Neural progenitor cell (in vitro differentiated cells): ENCODE measurements at regions not wholly inside any gene's neighbourhood (a gene's known extent, or its start where the extent isn't known, plus 50 kb on each side); places are given as distances from the start of the nearest gene placed in this dataset.
A peak's percentile ranks its signal among the peaks of the same experiment; 100 is the strongest.

Source experiments
- DNase-seq: peaks from one replicate; pipeline ENCODE4 v3.0.0-alpha.2; 2016; ENCODE audit warnings: low spot score
- H2AFZ ChIP-seq: fragments of 200-600 bp; sonication (generic); replicated peaks from 2 replicates; pipeline ENCODE4 v1.6.1; 2016; ENCODE audit warnings: antibody characterized with exemption
- H3F3A ChIP-seq: fragments of 200-600 bp; sonication (generic); 2 replicates; pipeline ENCODE4 v1.6.1; 2016; ENCODE audit warnings: antibody characterized with exemption, low read depth
- H3K27ac ChIP-seq: fragments of 200-600 bp; sonication (generic); 2 replicates; pipeline ENCODE4 v1.5.1; 2016; ENCODE audit warnings: mild to moderate bottlenecking
- H3K27me3 ChIP-seq: fragments of 200-600 bp; sonication (generic); 2 replicates; pipeline ENCODE4 v1.6.1; 2016; ENCODE audit warnings: mild to moderate bottlenecking, moderate library complexity
- H3K36me3 ChIP-seq: fragments of 200-600 bp; sonication (generic); 2 replicates; pipeline ENCODE4 v1.5.1; 2016
- H3K4me1 ChIP-seq: fragments of 200-600 bp; sonication (generic); 2 replicates; pipeline ENCODE4 v1.6.1; 2016; ENCODE audit warnings: mixed run types
- H3K4me2 ChIP-seq: fragments of 200-600 bp; sonication (generic); 2 replicates; pipeline ENCODE4 v1.6.1; 2016
- H3K4me3 ChIP-seq: fragments of 200-600 bp; sonication (generic); 2 replicates; pipeline ENCODE4 v1.5.1; 2016
- H3K79me2 ChIP-seq: fragments of 200-600 bp; sonication (generic); 2 replicates; pipeline ENCODE4 v1.6.1; 2016; ENCODE audit warnings: low read depth
- H3K9ac ChIP-seq: fragments of 200-600 bp; sonication (generic); 2 replicates; pipeline ENCODE4 v1.6.1; 2016
- H3K9me3 ChIP-seq: fragments of 200-600 bp; sonication (generic); 2 replicates; pipeline ENCODE4 v1.5.1; 2016; ENCODE audit warnings: low read depth
- H4K20me1 ChIP-seq: fragments of 200-600 bp; sonication (generic); 2 replicates; pipeline ENCODE4 v1.6.1; 2016; ENCODE audit warnings: low read depth
- H3K27ac Mint-ChIP-seq: 3 replicates; pipeline ENCODE4 v1.8.0; 2021; ENCODE audit warnings: mixed read lengths
- H3K27me3 Mint-ChIP-seq: 2 replicates; pipeline ENCODE4 v1.8.0; 2022; ENCODE audit warnings: low read depth, mild to moderate bottlenecking, inconsistent platforms, moderate library complexity, mixed read lengths; ENCODE audit not compliant: insufficient read depth
- H3K36me3 Mint-ChIP-seq: 3 replicates; pipeline ENCODE4 v1.8.0; 2021; ENCODE audit warnings: mixed read lengths
- H3K4me1 Mint-ChIP-seq: 3 replicates; pipeline ENCODE4 v1.8.0; 2021; ENCODE audit warnings: mixed read lengths
- H3K4me3 Mint-ChIP-seq: 3 replicates; pipeline ENCODE4 v1.8.0; 2021; ENCODE audit warnings: mild to moderate bottlenecking, moderate library complexity, mixed read lengths
- H3K9me3 Mint-ChIP-seq: 3 replicates; pipeline ENCODE4 v1.8.0; 2020; ENCODE audit warnings: mixed read lengths
- EZH2 ChIP-seq: fragments of 200-600 bp; sonication (generic); IDR thresholded peaks from 2 replicates; pipeline ENCODE4 v1.6.1; 2017; ENCODE audit warnings: antibody characterized with exemption, mild to moderate bottlenecking, moderate library complexity
- EZH2phosphoT487 ChIP-seq: fragments of 200-600 bp; sonication (generic); IDR thresholded peaks from 2 replicates; pipeline ENCODE4 v1.6.1; 2017; ENCODE audit warnings: antibody characterized with exemption
- TF ChIP-seq, protein P1 (sequence below): fragments of 200-600 bp; sonication (generic); IDR thresholded peaks from 2 replicates; pipeline ENCODE4 v1.5.1; 2017; ENCODE audit warnings: antibody characterized with exemption, mild to moderate bottlenecking

GRCh38 chr9:115627511-115627910 is 509.6 kb upstream of the TNC start:
- no peaks in the 10 kb centered on the region for H3K79me2 ChIP-seq
- peaks cover 3% of the 10 kb centered on the region for H3K9me3 Mint-ChIP-seq
- H3K9me3 ChIP-seq: peaks cover under 1% of the 10 kb centered on the region
- H3K27me3 Mint-ChIP-seq: peaks cover 4% of the 10 kb centered on the region
- no peak overlapping the region for H3K4me3 Mint-ChIP-seq
- peak; percentile 45 for TF ChIP-seq EZH2phosphoT487
- TF ChIP-seq, protein P1, sequence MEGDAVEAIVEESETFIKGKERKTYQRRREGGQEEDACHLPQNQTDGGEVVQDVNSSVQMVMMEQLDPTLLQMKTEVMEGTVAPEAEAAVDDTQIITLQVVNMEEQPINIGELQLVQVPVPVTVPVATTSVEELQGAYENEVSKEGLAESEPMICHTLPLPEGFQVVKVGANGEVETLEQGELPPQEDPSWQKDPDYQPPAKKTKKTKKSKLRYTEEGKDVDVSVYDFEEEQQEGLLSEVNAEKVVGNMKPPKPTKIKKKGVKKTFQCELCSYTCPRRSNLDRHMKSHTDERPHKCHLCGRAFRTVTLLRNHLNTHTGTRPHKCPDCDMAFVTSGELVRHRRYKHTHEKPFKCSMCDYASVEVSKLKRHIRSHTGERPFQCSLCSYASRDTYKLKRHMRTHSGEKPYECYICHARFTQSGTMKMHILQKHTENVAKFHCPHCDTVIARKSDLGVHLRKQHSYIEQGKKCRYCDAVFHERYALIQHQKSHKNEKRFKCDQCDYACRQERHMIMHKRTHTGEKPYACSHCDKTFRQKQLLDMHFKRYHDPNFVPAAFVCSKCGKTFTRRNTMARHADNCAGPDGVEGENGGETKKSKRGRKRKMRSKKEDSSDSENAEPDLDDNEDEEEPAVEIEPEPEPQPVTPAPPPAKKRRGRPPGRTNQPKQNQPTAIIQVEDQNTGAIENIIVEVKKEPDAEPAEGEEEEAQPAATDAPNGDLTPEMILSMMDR: no peak
- H3K9ac ChIP-seq: no peak overlapping the region
- no peak overlapping the region for H2AFZ ChIP-seq
- DNase-seq: peak; percentile 95
- H3F3A ChIP-seq: peaks cover 40% of the 10 kb centered on the region
- peaks cover 30% of the 10 kb centered on the region for H3K4me1 Mint-ChIP-seq
- H3K27me3 ChIP-seq: no peaks in the 10 kb centered on the region
- peaks cover 46% of the 10 kb centered on the region for H3K4me1 ChIP-seq
- H3K36me3 Mint-ChIP-seq: no peaks in the 10 kb centered on the region
- no peaks in the 10 kb centered on the region for H3K36me3 ChIP-seq
- H3K27ac ChIP-seq: peak overlapping the region; percentile 60
- no peaks in the 10 kb centered on the region for H4K20me1 ChIP-seq
- no peak overlapping the region for H3K4me3 ChIP-seq
- H3K27ac Mint-ChIP-seq: no peak overlapping the region
- peak overlapping the region; percentile 51 for H3K4me2 ChIP-seq

DNA sequence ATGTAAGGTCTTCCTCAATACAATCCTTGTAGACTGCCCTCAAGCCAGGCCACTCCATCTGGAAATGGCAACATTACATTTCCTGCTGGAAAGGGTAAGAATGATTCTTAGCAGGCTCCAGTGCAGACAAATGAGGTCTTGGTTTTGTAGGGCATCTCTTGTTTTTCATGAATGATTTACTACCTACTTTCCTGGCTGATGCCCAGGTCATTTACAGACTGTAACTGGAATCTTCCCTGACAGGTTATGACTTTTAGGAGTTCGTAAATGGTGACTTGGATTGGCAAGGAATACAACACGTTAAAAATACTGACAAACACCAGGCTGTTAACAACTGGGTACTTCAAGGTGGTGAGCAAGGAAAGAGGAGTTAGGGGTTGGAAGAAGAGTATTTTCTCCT is 510.5 kb upstream of the TNC start:
- H3F3A ChIP-seq: peaks cover 40% of the 10 kb centered on the region
- Mint-ChIP-seq H3K9me3 (peaks cover 2% of the 10 kb centered on the region), H3K27me3 (peaks cover 4% of the 10 kb centered on the region), H3K27ac (no peak overlapping the region), H3K36me3 (no peaks in the 10 kb centered on the region), H3K4me1 (peaks cover 30% of the 10 kb centered on the region), H3K4me3 (no peak overlapping the region)
- H3K79me2 ChIP-seq: no peaks in the 10 kb centered on the region
- TF ChIP-seq, protein P1: no peak
- TF ChIP-seq EZH2phosphoT487 (no peak), EZH2 (no peak)
- H2AFZ ChIP-seq: no peak overlapping the region
- H3K4me1 ChIP-seq: peaks cover 46% of the 10 kb centered on the region
- no peaks in the 10 kb centered on the region for H4K20me1 ChIP-seq
- H3K27me3 ChIP-seq: no peaks in the 10 kb centered on the region
- no peaks in the 10 kb centered on the region for H3K9me3 ChIP-seq
- H3K27ac ChIP-seq: peak overlapping the region; percentile 72
- peak; percentile 8 for DNase-seq
- no peak overlapping the region for H3K9ac ChIP-seq
- no peaks in the 10 kb centered on the region for H3K36me3 ChIP-seq
- H3K4me2 ChIP-seq: peak overlapping the region; percentile 42
- H3K4me3 ChIP-seq: no peak overlapping the region

- no peaks in the 10 kb centered on the region for H4K20me1 ChIP-seq
- H3K9me3 ChIP-seq: no peaks in the 10 kb centered on the region
- H3K9ac ChIP-seq: no peak overlapping the region
- peaks cover 40% of the 10 kb centered on the region for H3F3A ChIP-seq
- DNase-seq: peak; percentile 79
- TF ChIP-seq, protein P1: no peak
- TF ChIP-seq EZH2phosphoT487 (no peak), EZH2 (no peak)
- peaks cover 30% of the 10 kb centered on the region for H3K4me1 Mint-ChIP-seq
- peaks cover 4% of the 10 kb centered on the region for H3K27me3 Mint-ChIP-seq
- no peaks in the 10 kb centered on the region for H3K79me2 ChIP-seq
- H3K27ac Mint-ChIP-seq: peak overlapping the region; percentile 68
- peaks cover 46% of the 10 kb centered on the region for H3K4me1 ChIP-seq
- H3K9me3 Mint-ChIP-seq: peaks cover 2% of the 10 kb centered on the region
- H3K36me3 ChIP-seq: no peaks in the 10 kb centered on the region
- H3K4me2 ChIP-seq: peak overlapping the region; percentile 59
- H3K27ac ChIP-seq: peak overlapping the region; percentile 77
- H3K4me3 Mint-ChIP-seq: no peak overlapping the region
- no peaks in the 10 kb centered on the region for H3K36me3 Mint-ChIP-seq
- no peaks in the 10 kb centered on the region for H3K27me3 ChIP-seq
- peak overlapping the region; percentile 15 for H3K4me3 ChIP-seq
- H2AFZ ChIP-seq: no peak overlapping the region
Observed at GRCh38 chr9:115629879-115630840, 512.2 kb upstream of the TNC start.
